Endothelial cell of umbilical vein (primary cell): ENCODE measurements at regions not wholly inside any gene's neighbourhood (a gene's known extent, or its start where the extent isn't known, plus 50 kb on each side); places are given as distances from the start of the nearest gene placed in this dataset.

Source experiments
- CTCF ChIP-seq, 2 donors: IDR thresholded peaks; 1 replicate in 1 of 2; 2 replicates in 1 of 2; pipeline ENCODE4 v1.5.1; 2011; ENCODE audit warnings: low read length in 2 of 2, mild to moderate bottlenecking in 2 of 2, moderate library complexity in 2 of 2, control low read depth in 1 of 2, inconsistent platforms in 1 of 2, low read depth in 1 of 2; ENCODE audit not compliant: insufficient read depth in 1 of 2; ENCODE audit errors: extremely low read depth in 1 of 2
- EZH2 ChIP-seq: IDR thresholded peaks from 2 replicates; pipeline ENCODE4 v1.6.1; 2012; ENCODE audit warnings: borderline replicate concordance, low read depth, mild to moderate bottlenecking, moderate library complexity, low read length, inconsistent platforms; ENCODE audit not compliant: severe bottlenecking
- GATA2 ChIP-seq: IDR thresholded peaks from 2 replicates; pipeline ENCODE4 v1.7.0; 2011; ENCODE audit warnings: low read depth, mild to moderate bottlenecking, moderate library complexity, mixed read lengths, low read length; ENCODE audit not compliant: insufficient read length, insufficient read depth
- JUN ChIP-seq: IDR thresholded peaks from 2 replicates; pipeline ENCODE4 v1.6.1; 2011; ENCODE audit warnings: borderline replicate concordance, low read depth; ENCODE audit not compliant: insufficient read length, insufficient read depth
- MAX ChIP-seq: IDR thresholded peaks from 2 replicates; pipeline ENCODE4 v1.6.1; 2011; ENCODE audit not compliant: insufficient read depth, insufficient read length
- MYC ChIP-seq: IDR thresholded peaks from one replicate; pipeline ENCODE4 v1.6.1; 2011; ENCODE audit warnings: mild to moderate bottlenecking, low read depth, low read length
- POLR2A ChIP-seq: IDR thresholded peaks from 2 replicates; pipeline ENCODE4 v1.6.1; 2012; ENCODE audit warnings: low read depth, mild to moderate bottlenecking, control low read depth, low read length
- POLR2AphosphoS5 ChIP-seq: IDR thresholded peaks from 2 replicates; pipeline ENCODE4 v1.6.1; 2012; ENCODE audit warnings: low read depth, mild to moderate bottlenecking, control low read depth, low read length, moderate library complexity; ENCODE audit not compliant: insufficient read depth

- TF ChIP-seq POLR2AphosphoS5 (no peak), CTCF (IDR thresholded peaks at IDR 0.05; ENCODE audit: extremely low read depth in 1 of 2, insufficient read depth in 1 of 2, low read depth in 1 of 2, low read length in 2 of 2) (no peak), POLR2A (no peak), GATA2 (no peak), EZH2 (no peak), MYC (no peak), JUN (no peak), MAX (no peak)
Observed at GRCh38 chr3:144059481-144059880, 87.9 kb downstream of the DIPK2A start.
